ENCODE measurements at regions not wholly inside any gene's neighbourhood (a gene's known extent, or its start where the extent isn't known, plus 50 kb on each side); places are given as distances from the start of the nearest gene placed in this dataset.

- DNase-seq: no peak
- H3K4me3 ChIP-seq: no peak overlapping the region
- TF ChIP-seq, protein P1, sequence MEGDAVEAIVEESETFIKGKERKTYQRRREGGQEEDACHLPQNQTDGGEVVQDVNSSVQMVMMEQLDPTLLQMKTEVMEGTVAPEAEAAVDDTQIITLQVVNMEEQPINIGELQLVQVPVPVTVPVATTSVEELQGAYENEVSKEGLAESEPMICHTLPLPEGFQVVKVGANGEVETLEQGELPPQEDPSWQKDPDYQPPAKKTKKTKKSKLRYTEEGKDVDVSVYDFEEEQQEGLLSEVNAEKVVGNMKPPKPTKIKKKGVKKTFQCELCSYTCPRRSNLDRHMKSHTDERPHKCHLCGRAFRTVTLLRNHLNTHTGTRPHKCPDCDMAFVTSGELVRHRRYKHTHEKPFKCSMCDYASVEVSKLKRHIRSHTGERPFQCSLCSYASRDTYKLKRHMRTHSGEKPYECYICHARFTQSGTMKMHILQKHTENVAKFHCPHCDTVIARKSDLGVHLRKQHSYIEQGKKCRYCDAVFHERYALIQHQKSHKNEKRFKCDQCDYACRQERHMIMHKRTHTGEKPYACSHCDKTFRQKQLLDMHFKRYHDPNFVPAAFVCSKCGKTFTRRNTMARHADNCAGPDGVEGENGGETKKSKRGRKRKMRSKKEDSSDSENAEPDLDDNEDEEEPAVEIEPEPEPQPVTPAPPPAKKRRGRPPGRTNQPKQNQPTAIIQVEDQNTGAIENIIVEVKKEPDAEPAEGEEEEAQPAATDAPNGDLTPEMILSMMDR (IDR thresholded peaks at IDR 0.05): no peak
- no peak for TF ChIP-seq POLR2A (IDR thresholded peaks at IDR 0.05)
- no peaks in the 10 kb centered on the region for H3K36me3 ChIP-seq
- H3K27ac ChIP-seq: no peak overlapping the region
- no peaks in the 10 kb centered on the region for H3K27me3 ChIP-seq
- peaks cover 0 to 13% (median 3%) of the 10 kb centered on the region in 4 donors for H3K9me3 ChIP-seq
- no peaks in the 10 kb centered on the region for H3K4me1 ChIP-seq
Measured at GRCh38 chr6:166810864-166811263, 145.5 kb downstream of the RNASET2 start.

DNA sequence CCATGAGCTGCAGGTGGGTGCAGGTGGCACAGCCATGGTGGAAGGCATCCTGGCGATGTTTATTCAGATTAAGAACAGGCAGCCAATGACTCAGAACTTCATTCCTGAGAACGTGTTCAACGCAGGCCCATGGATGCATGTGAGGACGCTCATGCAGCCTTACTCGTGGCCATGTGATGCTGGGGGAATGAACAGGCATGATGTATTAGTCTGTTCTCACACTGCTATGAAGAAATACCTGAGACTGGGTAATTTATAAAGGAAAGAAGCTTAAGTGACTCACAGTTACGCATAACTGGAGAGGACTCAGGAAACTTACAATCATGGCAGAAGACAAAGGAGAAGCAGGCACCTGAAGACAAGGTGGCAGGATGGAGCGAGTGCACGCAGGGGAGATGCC is 146.6 kb downstream of the RNASET2 start:
- H3K27ac ChIP-seq: no peak overlapping the region
- H3K27me3 ChIP-seq: no peaks in the 10 kb centered on the region
- no peak for DNase-seq
- no peaks in the 10 kb centered on the region for H3K4me1 ChIP-seq
- no peaks in the 10 kb centered on the region for H3K36me3 ChIP-seq
- peaks cover 0 to 18% (median 3%) of the 10 kb centered on the region in 4 donors for H3K9me3 ChIP-seq
- no peak overlapping the region for H3K4me3 ChIP-seq
- no peak for TF ChIP-seq POLR2A (IDR thresholded peaks at IDR 0.05)
- TF ChIP-seq, protein P1 (IDR thresholded peaks at IDR 0.05): no peak

DNA sequence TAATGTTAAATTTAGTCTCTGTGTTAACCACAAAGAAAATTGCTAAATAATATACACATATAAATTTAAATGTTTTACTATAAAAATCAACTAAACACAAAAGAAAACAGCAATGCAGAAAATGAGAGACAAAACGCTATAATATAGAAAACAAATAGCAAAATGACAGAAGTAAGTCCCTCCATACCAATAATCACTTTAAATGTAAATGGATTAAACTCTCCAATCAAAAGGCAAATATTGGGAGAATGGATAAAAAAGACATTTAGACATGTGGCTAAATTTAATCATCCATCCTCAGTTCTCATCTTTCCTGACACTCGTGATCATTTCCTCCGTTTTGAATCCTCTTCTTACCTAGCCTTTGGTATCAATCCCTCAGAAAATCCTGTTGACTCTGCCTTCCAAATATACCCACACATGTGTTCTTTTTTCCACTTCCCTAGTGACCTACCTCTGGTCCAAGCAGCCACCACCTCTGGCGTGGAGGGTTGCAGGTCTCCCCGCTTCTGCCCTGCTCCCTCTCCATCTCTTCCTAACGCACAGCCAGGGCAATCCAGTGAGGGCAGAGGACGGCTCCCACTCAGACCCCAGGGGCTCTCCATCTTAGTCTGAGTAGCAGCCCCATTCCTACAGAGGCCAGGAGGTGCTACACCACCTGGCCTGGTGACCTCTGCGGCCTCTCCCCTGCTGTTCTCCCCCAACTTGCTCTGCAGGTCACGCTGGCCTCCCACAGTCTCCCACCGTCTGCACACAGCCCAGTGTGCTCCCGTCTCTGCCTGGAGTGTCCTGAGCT is 149.2 kb downstream of the RNASET2 start:
- H3K27ac ChIP-seq: no peak overlapping the region
- no peak for DNase-seq
- H3K4me3 ChIP-seq: no peak overlapping the region
- TF ChIP-seq POLR2A (IDR thresholded peaks at IDR 0.05): no peak
- TF ChIP-seq, protein P1 (IDR thresholded peaks at IDR 0.05): no peak
- H3K9me3 ChIP-seq: peaks cover 0 to 18% (median 3%) of the 10 kb centered on the region in 4 donors
- no peaks in the 10 kb centered on the region for H3K4me1 ChIP-seq
- H3K27me3 ChIP-seq: no peaks in the 10 kb centered on the region
- no peaks in the 10 kb centered on the region for H3K36me3 ChIP-seq

DNA sequence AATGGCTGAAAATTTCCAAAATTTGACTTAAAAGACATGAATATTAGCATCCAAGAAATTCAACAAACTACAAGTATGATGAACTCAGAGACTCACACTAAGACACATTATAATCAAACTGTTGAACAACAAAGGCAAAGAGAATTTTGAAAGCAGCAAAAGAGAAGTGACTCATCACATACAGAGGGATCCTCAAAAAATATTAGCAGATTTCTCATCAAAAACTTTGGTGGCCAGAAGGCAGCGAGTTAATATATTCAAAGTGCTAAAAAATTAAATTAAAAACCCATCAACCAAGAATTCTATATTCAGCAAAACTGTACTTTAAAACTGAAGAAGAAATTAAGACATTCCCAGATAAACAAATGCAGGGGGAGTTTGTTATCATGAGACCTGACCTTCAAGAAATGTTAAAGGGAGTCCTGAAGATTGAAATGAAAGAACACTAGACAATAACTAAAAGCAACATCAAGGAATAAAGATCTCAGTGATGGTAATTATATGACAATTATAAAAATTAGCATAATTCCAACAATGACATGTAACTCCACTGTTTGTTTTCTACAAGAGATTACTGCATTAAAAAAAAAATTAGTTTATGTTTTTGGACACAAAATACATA is 150.0 kb downstream of the RNASET2 start:
- Histone ChIP-seq H3K27me3 (no peaks in the 10 kb centered on the region), H3K36me3 (no peaks in the 10 kb centered on the region), H3K4me1 (no peaks in the 10 kb centered on the region), H3K27ac (no peak overlapping the region), H3K4me3 (no peak overlapping the region), H3K9me3 (peaks cover 0 to 18% (median 3%) of the 10 kb centered on the region in 4 donors)
- no peak for TF ChIP-seq POLR2A (IDR thresholded peaks at IDR 0.05)
- TF ChIP-seq, protein P1 (IDR thresholded peaks at IDR 0.05): no peak
- no peak for DNase-seq

DNA sequence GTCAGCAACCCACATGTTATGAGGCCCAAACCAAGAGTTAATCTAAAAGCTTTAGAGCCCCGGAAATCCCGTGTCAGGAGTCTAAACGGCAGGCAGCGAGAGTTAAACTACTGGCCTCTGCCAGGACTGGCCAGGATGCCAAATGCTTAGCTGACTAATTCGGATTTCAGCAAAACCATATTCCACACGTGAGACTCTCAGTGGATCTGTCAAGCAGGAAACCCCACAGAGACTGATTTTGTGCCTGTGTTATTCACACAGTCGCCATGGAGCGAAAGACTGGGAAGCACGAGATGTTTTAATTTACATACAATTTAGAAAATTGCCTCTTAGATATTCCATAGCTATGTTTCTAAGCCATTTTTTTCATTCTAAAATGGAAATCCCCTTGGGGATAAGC is 152.9 kb downstream of the RNASET2 start:
- no peaks in the 10 kb centered on the region for H3K27me3 ChIP-seq
- H3K9me3 ChIP-seq: peaks cover 0 to 18% (median 3%) of the 10 kb centered on the region in 4 donors
- no peak for DNase-seq
- H3K36me3 ChIP-seq: no peaks in the 10 kb centered on the region
- no peaks in the 10 kb centered on the region for H3K4me1 ChIP-seq
- no peak overlapping the region for H3K4me3 ChIP-seq
- TF ChIP-seq, protein P1 (IDR thresholded peaks at IDR 0.05): no peak
- no peak for TF ChIP-seq POLR2A (IDR thresholded peaks at IDR 0.05)
- no peak overlapping the region for H3K27ac ChIP-seq
